ENCODE measurements at regions not wholly inside any gene's neighbourhood (a gene's known extent, or its start where the extent isn't known, plus 50 kb on each side); places are given as distances from the start of the nearest gene placed in this dataset.
"Not testable (repeated sequence)": the region's sequence is repeated elsewhere in the genome, so short reads cannot be mapped to it uniquely, and the experiment has no call there.

DNA sequence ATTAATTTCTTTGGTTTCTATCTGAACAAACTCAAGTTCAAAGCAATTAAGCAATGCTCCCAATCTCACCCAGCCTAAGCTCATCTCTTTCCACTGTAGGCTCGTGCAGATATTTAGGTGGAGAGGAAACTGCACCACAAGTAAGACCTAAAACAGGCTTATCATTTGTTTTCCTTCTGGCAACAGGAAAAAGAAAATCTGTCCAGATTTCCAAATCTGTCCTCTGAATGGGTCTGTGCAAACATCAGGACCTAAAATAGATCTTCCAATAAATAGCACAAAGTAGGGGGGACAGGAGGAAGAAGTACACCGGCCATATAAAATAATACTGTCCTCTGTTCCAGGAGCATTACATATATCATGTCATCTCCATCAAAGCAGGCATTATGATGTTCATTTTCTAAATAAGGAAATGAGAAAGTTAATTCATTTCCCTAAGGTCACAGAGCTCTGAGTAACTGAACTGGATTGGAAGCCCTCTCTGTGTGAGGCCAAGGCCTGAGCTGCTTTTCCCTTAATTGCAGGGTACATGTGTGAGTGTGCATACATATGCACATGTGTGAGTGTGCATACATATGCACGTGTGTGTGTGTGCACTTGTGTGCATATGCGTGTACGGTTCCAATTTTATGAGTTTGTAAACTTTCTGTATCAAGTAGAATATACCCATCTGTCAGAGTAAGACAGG, 92.8 kb upstream of the PARD3 start:
- DNase-seq, result no peak

DNA sequence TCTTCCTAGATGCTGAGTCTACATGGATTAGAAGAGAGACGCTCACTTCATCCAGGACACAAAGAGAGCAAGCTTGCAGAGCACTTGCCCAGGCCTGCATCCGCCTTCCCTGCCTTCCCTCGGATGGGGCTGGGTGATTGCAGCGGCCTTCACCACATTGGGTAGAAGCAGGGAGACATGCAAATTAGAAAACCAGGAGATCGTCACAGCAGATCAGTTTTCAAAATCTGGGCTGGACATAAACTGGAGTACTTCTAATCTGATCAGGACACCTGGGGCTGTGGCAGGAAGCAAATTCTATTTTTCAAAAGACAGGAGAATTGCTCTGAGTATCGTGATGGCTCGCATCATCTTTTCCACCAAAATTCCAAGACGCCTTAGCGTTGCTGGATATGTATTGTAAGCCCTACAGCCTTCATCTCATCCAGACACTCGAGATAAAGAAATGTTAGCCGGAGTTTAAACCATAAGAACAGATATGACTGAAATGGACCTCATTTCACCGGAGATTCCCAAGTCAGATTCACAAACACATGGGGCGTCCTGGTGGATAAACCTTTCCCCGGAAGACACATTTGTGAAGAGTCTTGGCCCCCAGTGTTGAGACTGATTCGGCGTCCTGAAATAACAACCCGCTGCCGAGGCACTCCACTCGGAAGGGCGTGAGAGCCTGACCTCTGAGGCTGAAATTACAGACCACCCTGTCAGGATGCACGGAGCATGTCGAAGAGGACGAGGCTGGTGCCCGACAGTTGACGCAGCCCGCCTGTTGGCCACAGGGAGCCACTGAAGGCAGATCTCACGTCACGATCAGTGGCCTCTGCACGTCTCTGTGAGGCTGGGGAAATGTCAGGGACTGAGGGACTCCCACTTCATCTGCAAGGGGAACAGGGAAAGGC, 91.2 kb upstream of the PARD3 start:
- DNase-seq, result no peak

DNA sequence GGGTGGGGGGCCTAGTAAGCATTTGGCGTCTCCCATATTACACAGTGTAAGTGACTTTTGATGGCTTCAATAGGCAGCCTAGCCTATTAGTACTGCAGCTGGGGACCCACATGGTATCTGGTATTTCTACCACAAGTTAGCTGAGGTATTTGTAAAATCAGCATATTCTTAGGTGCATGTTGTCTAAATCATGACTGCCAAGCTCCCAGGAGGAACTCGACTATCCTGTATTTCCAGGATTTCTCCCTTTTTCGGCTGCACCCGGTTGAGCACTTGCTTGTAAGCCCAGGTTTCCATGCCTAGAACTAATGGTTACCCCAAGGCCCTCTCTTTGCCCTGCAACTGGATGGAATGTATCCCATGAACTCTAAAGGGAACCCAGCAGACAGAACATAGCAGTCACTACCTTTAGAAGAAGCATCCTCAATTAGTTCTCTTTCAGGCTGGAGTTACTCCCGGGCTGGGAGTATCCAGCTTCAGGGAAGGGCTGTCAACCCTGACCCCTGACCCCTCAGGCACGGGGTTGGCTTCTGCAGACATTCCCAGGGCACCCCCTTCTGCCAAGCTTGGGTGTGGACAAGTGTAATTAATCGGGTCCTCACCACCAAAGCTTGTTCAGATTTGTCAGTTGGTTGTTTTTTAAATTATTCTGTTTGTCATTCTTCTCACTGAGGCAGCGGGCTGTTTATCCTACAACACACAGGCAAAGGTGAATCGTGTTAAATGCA, 90.3 kb upstream of the PARD3 start:
- DNase-seq, result no peak

DNA sequence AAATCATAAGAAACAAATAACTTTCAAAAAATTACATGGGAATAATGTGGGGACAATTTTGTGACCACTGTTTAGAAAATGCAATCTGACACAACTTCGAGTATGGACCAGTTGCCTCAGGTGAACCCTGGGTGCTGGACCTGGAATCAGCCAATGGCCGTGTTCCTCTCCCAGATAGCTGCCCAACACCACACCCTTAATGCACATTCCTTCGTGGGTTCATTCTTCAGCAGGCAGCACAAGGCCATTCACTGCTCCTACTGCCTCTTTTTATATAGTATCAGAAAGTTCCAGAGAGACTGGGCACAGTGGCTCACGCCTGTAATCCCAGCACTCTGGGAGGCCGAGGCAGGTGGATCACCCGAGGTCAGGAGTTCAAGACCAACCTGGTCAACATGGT, 89.1 kb upstream of the PARD3 start:
- DNase-seq, result no peak

DNA sequence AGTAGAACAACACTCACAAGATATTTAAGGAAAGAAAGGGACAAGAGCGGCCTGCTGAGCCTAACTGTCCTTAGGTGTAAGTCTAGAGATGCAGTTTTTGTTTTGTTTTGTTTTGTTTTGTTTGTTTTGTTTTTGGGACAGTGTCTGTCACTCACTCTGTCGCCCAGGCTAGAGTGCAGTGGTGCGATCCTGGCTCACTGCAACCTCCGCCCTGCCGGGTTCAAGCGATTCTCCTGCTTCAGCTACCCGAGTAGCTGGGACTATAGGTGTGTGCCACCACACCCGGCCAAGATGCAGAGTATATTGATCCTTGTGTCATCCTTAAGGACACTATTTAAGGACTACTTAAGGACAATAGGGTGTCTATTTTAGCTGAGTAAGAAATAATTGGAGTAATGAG, 84.1 kb upstream of the PARD3 start:
- DNase-seq, result no peak

DNA sequence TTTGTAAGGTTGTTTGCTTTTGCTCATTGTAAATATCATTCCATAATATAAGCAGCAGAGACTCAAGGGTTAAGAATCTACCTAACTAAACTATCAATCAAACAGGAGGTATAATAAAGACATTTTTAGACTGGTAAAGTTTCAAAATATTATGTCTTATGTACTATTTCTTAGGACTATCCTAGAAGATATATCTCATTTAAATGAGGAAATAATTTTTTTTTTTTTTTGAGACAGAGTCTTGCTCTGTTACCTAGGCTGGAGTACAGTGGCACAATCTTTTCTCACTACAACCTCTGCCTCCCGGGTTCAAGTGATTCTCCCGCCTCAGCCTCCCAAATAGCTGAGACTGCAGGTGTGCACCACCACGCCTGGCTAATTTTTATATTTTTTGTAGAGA, 80.9 kb upstream of the PARD3 start:
- no peak for DNase-seq

DNA sequence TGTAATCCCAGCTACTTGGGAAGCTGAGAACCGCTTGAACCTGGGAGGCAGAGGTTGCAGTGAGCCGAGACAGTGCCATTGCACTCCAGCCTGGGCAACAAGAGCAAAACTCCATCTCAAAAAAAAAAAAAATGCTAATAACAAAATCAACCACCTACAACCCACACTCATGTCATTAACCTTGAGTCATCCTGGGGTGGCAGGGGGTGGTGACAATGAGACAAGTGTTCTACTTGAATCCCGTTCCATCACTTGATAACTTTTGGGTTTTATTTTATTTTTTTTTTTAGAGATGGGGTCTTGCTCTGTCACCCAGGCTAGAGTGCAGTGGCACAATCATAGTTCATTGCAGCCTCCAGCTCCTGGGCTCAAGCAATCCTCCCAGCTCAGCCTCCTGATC, 80.0 kb upstream of the PARD3 start:
- not testable (repeated sequence) for DNase-seq

DNA sequence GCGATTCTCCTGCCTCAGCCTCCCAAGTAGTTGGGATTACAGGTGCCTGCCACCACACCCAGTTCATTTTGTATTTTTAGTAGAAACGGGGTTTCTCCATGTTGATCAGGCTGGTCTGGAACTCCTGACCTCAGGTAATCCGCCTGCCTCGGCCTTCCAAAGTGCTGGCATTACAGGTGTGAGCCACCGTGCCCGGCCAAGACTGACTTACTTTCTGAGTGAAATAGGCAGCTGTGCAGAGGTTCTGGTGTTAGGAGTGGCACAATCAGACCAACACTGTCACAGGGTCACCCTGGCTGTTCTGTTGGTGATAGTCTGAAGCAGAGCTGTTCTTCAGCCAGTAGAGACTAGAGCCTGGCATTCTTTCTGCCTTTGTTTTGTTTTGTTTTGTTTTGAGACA, 77.4 kb upstream of the PARD3 start:
- not testable (repeated sequence) for DNase-seq

DNA sequence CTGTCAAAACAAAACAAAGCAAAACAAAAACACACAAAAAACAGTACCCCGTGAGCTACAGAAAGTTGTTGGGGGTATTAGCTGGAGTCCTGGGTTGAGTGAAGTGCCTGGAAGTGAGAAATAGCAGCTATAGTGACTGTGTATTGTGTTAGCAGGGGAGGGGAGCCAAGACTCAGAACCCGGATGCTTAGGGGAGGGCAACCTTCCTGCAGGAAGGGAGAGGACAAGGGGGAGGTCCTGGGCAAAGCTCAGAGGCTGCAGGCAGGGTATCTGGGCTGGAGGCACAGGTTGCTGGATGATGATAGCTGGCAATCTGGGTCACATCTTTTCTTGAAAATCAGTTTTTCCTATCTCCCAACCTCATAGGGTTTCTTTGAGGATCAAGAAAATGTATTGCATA, 75.8 kb upstream of the PARD3 start:
- no peak for DNase-seq

DNA sequence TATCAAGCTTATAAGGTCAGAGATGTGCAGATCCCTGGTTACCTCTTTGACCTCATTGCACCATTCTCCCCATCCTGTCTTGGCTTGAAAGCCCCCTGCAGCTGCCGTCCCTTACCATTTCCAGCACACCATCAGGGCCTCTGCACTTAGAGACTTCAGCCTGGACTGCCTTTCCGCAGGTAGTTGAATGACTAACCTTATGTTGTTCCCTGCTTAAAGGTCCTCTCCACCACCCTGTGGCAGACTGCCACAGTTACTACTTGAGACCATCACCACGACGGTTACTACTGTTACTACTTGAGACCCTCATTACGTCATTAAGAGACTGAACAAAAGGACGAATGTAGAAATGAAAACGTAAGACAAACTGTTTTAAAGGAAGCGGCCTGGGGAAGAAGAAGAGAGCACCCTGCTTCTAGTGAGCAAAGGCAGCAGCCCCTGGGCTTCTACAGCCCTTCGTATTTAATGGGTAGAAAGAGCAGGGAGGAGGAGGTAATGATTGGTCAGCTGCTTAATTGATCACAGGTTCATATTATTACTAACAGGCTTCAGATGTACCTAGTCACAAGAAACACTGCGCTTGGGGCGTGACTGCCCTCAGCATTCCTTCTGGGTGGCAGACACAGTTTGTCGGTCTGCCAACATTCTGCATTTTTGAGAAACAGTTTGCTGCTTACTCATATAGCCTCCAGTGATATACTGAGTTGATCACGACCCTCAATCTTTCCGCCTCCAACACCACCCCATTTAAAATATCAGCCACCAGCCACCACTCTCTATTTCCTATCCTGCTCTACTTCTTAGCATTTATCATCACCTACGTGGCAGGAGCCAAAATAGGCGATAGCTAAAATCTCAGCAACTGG, 74.1 kb upstream of the PARD3 start:
- DNase-seq, result no peak

DNA sequence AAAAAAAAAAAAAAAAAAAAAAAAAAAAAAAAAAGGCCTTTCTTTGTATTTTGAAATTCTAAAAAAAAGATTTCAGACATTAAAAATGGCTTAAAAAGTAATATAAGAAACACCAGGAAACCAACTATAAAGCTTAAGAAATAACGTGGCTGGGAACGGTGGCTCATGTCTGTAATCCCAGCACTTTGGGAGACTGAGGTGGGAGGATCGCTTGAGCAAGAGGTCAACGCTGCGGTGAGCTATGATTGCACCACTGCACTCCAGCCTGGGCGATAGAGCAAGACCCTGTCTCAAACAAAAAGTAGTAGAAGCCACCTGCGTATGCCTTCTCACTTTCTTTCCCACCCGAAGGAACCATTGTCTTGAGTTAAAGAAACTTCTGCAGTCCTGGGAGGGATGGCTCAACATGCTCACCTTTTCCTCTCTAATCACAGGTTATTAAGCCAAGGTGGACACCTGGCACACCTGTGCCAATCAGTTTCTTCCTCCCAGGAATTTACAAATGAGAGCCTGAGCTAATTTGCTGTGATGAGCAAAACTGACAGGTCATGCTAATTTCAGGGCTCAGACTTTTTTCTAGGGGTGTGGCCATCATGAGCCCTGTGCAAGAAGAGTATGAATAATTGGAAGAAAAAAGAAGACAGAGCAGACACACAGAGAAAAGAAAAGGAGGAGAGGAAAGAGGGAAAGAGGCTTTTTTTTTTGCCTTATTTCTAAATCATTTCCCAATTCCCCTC, 72.0 kb upstream of the PARD3 start:
- DNase-seq, result no peak

DNA sequence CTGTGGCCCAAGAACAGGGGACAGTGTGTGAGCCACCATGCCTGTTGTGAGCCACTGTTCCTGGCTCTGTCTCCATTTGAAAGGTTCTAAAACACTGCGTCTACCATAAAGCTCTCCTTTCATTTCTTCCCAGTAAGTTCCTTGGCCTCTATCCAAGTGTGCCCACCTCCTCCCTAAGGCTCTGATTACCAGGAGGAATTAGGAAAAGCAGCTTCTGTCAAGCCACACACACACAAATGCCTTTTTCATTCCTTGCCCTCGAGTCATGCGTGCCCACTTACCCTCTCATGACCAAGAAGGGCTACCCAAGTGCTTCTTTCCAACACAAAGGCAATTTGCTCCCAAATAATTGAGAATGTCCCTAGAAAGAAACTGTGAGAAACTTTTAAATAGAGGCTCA, 70.8 kb upstream of the PARD3 start:
- no peak for DNase-seq

DNA sequence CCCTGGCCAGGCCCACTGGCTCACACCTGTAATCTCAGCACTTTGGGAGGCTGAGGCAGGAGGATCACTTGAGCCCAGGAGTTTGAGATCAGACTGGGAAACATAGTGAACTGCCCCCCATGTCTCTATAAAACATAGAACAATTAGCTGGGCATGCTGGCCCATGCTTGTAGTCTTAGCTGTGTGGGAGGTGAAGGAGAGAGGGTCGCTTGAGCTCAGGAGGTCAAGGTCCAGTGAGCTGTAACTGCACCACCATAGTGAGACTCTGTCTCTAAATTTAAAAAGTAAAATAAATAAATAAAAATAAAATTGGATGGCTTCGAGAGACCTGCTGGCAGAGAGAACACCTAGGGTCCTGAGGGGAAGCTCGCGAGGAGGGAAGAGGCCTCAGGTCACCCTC, 69.9 kb upstream of the PARD3 start:
- DNase-seq, result no peak

DNA sequence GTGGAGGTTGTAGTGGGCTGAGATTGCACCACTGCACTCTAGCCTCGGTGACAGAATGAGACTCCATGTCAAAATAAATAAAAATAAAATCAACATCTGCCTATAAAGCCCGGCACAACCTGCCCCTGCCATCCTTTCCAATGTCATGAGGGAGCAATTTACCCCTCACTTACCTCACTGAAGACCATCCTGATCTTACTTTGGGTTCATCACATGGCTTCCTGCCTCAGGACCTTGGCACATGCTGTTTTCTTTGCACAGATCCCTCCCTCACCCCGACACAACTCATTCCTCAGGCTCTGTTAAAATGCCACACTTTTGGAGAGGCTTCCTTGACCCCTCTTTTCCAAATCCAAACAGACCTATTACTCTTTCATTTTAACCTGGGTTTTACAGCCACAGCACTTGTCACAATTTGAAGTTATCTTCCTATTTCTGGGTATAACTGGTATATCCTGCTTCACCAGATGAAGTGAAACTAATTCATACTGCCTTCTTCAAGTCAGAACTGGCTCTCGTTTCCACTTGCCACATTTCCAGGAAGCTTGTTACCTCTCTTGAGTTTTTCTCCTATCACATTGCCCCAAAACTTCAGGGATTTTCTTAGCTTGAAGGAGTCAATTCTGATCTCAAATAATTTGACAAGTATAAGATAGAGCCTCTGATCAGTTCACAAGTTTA, 69.3 kb upstream of the PARD3 start:
- DNase-seq, result no peak

DNA sequence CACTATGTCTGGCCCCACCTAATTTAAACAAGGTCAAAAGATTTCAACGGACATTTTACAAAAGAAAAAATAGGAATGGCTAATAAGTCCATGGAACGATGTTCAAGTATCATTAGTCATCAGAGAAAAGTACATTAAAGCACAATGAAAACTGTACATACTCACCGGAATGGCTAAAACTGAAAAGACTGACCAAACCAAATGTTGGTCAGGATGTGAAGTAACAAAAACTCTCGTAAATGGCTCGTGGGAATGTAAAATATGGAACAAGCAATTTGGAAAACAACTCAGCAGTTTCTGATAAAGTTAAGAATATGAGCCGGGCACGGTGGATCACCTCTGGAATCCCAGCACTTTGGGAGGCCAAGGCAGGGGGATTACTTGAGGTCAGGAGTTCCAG, 65.7 kb upstream of the PARD3 start:
- no peak for DNase-seq

DNA sequence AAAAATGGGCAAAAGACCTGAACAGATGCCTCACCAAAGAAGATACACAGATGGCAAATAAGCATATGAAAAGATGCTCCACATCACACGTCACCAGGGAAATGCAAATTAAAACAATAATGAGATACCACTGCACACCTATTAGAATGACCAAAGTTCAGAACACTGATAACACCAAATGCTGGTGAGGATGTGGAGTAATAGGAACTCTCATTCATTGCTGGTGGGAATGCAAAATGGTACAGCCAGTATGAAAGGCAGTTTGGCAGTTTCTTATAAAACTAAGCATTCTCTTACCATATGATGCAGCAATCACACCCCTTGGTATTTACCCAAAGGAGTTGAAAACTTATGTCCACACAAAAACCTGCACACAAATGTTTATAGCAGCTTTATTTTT, 63.6 kb upstream of the PARD3 start:
- DNase-seq, result not testable (repeated sequence)

DNA sequence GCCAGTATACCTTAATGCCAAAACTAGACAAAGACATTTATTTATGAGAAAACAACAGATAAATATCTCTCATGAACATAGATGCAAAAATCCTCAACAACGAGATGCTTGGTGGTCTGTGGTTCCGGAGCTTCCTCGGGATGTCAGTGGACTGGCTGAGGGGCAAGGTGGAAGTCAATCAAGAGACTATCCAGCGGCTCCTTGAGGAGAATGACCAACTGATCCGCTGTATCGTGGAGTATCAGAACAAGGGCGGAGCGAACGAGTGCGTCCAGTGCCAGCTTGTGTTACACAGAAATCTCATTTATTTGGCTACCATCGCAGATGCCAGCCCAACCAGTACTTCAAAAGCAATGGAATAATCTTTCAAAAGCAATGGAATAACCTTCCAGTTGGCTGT, 60.0 kb upstream of the PARD3 start:
- DNase-seq, result no peak

DNA sequence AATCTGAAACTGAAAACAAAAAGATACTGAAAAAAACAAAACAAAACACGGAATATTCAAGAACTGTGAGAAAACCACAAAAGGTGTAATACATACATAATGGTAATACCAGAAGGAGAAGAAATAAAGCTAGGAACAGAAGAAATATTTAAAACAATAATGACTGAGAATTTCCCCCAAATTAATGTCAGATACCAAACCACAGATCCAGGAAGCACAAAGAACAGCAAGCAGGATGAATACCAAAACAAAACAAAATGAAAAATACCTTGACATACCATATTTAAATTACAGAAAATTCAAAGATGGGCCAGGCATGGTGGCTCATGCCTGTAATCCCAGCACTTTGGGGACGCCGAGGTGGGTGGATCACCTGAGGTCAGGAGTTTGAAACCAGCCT, 57.7 kb upstream of the PARD3 start:
- no peak for DNase-seq

DNA sequence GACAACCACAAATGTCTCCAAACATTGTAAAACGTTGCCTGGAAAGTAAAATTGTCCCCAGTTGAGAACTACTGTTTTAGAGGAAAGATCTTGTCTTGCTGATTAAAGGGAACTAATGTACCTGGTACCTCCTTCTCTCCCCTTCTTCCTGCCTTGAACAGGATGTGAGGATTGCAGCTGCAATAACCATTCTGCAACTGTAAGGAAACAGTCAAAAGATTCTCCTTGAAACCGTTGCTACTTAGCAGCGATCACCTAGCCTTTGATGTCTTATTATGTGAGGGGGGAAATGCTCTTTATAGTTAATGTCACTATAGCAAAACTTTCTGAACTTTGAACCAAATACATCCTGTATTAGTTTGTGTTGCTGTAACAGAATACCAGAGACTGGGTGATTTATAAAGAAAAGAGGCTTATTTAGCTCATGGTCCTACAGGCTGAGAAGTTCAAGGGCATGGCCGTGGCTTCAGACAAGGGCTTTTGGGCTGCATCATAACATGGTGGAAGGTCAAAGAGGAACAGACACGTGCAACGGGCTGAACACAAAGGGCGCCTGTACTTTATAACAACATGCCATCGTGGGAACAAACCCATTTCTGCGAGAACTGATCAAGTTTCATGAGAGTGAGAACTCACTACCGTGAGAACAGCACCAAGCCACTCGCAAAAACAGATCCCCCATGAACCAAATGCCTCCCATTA, 54.2 kb upstream of the PARD3 start:
- DNase-seq, result no peak

DNA sequence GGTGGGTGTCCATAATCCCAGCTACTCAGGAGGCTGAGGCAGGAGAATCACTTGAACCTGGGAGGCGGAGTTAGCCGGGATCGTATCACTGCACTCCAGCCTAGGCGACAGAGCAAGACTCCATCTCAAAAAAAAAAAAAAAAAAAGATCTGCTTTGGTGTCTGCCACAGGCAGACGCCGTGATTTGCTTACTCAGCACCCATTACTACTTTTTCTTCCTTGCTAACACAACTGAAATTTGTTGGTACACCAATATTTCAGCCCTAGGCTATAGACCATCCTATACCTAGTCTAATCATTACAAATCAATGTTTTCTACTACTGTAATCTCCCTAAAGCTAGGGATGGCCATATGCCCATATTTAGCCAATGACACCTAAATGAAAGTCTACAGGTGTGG, 53.5 kb upstream of the PARD3 start:
- no peak for DNase-seq

DNA sequence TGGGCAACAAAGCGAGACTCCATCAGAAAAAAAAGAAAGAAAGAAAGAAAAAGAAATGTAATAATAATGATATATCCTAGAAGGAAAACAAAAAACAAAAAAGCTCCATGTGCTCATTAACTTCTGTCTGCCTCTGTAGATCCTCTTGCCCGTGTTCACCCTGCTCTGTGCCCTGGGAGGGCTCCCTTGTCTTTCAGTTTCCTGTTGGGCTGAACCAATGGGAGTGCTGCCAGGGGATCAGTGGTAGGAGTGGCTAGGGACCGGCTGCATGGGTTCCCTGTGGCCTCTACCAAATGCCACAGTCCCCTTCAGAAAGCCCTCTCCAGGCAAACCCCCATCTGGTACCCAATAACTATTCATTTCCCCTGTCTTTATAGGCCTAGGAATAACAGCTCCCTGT, 51.8 kb upstream of the PARD3 start:
- no peak for DNase-seq
